Hippocampal formation (tissue), 2 donors: ENCODE measurements at regions not wholly inside any gene's neighbourhood (a gene's known extent, or its start where the extent isn't known, plus 50 kb on each side); places are given as distances from the start of the nearest gene placed in this dataset.

Experiments used
- DNase-seq, 2 donors: peaks; one replicate each; lab custom pipeline; 2025; lab: John Stamatoyannopoulos, UW

GRCh38 chr18:56380685-56381084 lies 257.7 kb downstream of the TXNL1 start:
- DNase-seq = no peak

GRCh38 chr18:56379256-56379655 lies 259.1 kb downstream of the TXNL1 start:
- DNase-seq = no peak

- no peak for DNase-seq
Measured at GRCh38 chr18:56377231-56377630, 261.2 kb downstream of the TXNL1 start.

GRCh38 chr18:56374007-56374655 lies 264.3 kb downstream of the TXNL1 start:
- no peak for DNase-seq

- DNase-seq = no peak
Measured at GRCh38 chr18:56373601-56374000, 264.8 kb downstream of the TXNL1 start.

GRCh38 chr18:56368066-56368465 lies 270.3 kb downstream of the TXNL1 start:
- no peak for DNase-seq

- no peak for DNase-seq
Measured at GRCh38 chr18:56358608-56359280, 279.6 kb downstream of the TXNL1 start.

- no peak for DNase-seq
Measured at GRCh38 chr18:56353663-56354260, 284.6 kb downstream of the TXNL1 start.

GRCh38 chr18:56351911-56352500 lies 286.4 kb downstream of the TXNL1 start:
- DNase-seq = no peak

- no peak for DNase-seq
Measured at GRCh38 chr18:56337507-56337906, 300.9 kb downstream of the TXNL1 start.

- no peak for DNase-seq
Measured at GRCh38 chr18:56333839-56334238, 304.6 kb downstream of the TXNL1 start.

- no peak for DNase-seq
Measured at GRCh38 chr18:56333146-56333545, 305.2 kb downstream of the TXNL1 start.

- no peak for DNase-seq
Measured at GRCh38 chr18:56332371-56332770, 306.0 kb downstream of the TXNL1 start.

- no peak for DNase-seq
Measured at GRCh38 chr18:56330366-56331110, 307.9 kb downstream of the TXNL1 start.

- DNase-seq = no peak
Measured at GRCh38 chr18:56329536-56329935, 308.9 kb downstream of the TXNL1 start.

- no peak for DNase-seq
Measured at GRCh38 chr18:56327191-56327885, 311.1 kb downstream of the TXNL1 start.

- no peak for DNase-seq
Measured at GRCh38 chr18:56326336-56327072, 311.9 kb downstream of the TXNL1 start.

- DNase-seq = no peak
Measured at GRCh38 chr18:56323673-56324072, 314.7 kb downstream of the TXNL1 start.

GRCh38 chr18:56322406-56322805 lies 316.0 kb downstream of the TXNL1 start:
- DNase-seq = no peak

- no peak for DNase-seq
Measured at GRCh38 chr18:56321470-56321869, 316.9 kb downstream of the TXNL1 start.

- peak in 1 of 2 donors; percentile 68 for DNase-seq
Measured at GRCh38 chr18:56319953-56320352, 318.4 kb downstream of the TXNL1 start.
